NB4 (cell line): ENCODE measurements at regions not wholly inside any gene's neighbourhood (a gene's known extent, or its start where the extent isn't known, plus 50 kb on each side); places are given as distances from the start of the nearest gene placed in this dataset.

Source experiments
- CTCF ChIP-seq: IDR thresholded peaks from one replicate; pipeline ENCODE4 v1.5.1; 2012; ENCODE audit warnings: low read depth, low read length
- MAX ChIP-seq: IDR thresholded peaks from 2 replicates; pipeline ENCODE4 v1.6.1; 2011; ENCODE audit warnings: low read depth, low read length
- POLR2A ChIP-seq: IDR thresholded peaks from 2 replicates; pipeline ENCODE4 v1.6.1; 2011; ENCODE audit warnings: mild to moderate bottlenecking; ENCODE audit not compliant: insufficient read length; ENCODE audit errors: extremely low read depth

- TF ChIP-seq CTCF (no peak), POLR2A (no peak), MAX (no peak)
Measured at GRCh38 chr21:16711757-16712156, 801.1 kb upstream of the CXADR start.
